Left ventricle myocardium inferior (tissue), 1 donor: ENCODE measurements at regions not wholly inside any gene's neighbourhood (a gene's known extent, or its start where the extent isn't known, plus 50 kb on each side); places are given as distances from the start of the nearest gene placed in this dataset.

Experiments used
- DNase-seq: peaks from one replicate; pipeline ENCODE4 v3.0.0-alpha.2; 2020
- H3K27ac ChIP-seq: fragments of 200-600 bp; replicated peaks from 2 replicates; pipeline ENCODE4 v1.8.0; 2021
- H3K27me3 ChIP-seq: fragments of 200-600 bp; 2 replicates; pipeline ENCODE4 v1.8.0; 2021; ENCODE audit warnings: low read depth
- H3K36me3 ChIP-seq: fragments of 200-600 bp; 2 replicates; pipeline ENCODE4 v1.8.0; 2021
- H3K4me1 ChIP-seq: fragments of 200-600 bp; 2 replicates; pipeline ENCODE4 v1.8.0; 2021
- H3K4me3 ChIP-seq: fragments of 200-600 bp; 2 replicates; pipeline ENCODE4 v1.8.0; 2021; ENCODE audit warnings: mild to moderate bottlenecking, moderate library complexity
- H3K9me3 ChIP-seq: fragments of 200-600 bp; replicated peaks from 2 replicates; pipeline ENCODE4 v1.8.0; 2021
- CTCF ChIP-seq: fragments of 200-600 bp; IDR thresholded peaks from 2 replicates; pipeline ENCODE4 v1.8.0; 2021; ENCODE audit warnings: antibody characterized with exemption, mild to moderate bottlenecking, borderline replicate concordance
- intact Hi-C: fragments of 100-400 bp; cut with micrococcal nuclease; formaldehyde crosslinking; loops from one replicate; pipeline ENCODE4 v1.11.0; 2022
- donor health status: DM: no; HTN: yes; CAD: no; lungs with severe emphysema.

GRCh38 chr10:123463698-123464097 is 202.5 kb upstream of the GPR26 start:
- no peak for TF ChIP-seq CTCF
- Histone ChIP-seq H3K4me3 (no peak overlapping the region), H3K27me3 (peaks cover 28% of the 10 kb centered on the region), H3K36me3 (no peaks in the 10 kb centered on the region), H3K27ac (no peak overlapping the region), H3K4me1 (no peaks in the 10 kb centered on the region), H3K9me3 (no peaks in the 10 kb centered on the region)
- intact Hi-C loops: no loop called here
- DNase-seq: no peak

GRCh38 chr10:123464430-123465323 is 201.5 kb upstream of the GPR26 start:
- intact Hi-C loops: no loop called here
- peaks cover 25% of the 10 kb centered on the region for H3K27me3 ChIP-seq
- TF ChIP-seq CTCF: no peak
- H3K9me3 ChIP-seq: no peaks in the 10 kb centered on the region
- H3K4me1 ChIP-seq: no peaks in the 10 kb centered on the region
- H3K36me3 ChIP-seq: no peaks in the 10 kb centered on the region
- no peak for DNase-seq
- H3K27ac ChIP-seq: no peak overlapping the region
- H3K4me3 ChIP-seq: no peak overlapping the region

- intact Hi-C loops: no loop called here
- TF ChIP-seq CTCF: no peak
- Histone ChIP-seq H3K27ac (no peak overlapping the region), H3K9me3 (no peaks in the 10 kb centered on the region), H3K4me3 (no peak overlapping the region), H3K27me3 (peaks cover 39% of the 10 kb centered on the region), H3K4me1 (no peaks in the 10 kb centered on the region), H3K36me3 (no peaks in the 10 kb centered on the region)
- no peak for DNase-seq
Measured at GRCh38 chr10:123470336-123470921, 195.7 kb upstream of the GPR26 start.

- no peak for TF ChIP-seq CTCF
- H3K27ac ChIP-seq: no peak overlapping the region
- DNase-seq: no peak
- H3K4me1 ChIP-seq: no peaks in the 10 kb centered on the region
- H3K27me3 ChIP-seq: peaks cover 39% of the 10 kb centered on the region
- no peaks in the 10 kb centered on the region for H3K9me3 ChIP-seq
- intact Hi-C loops: no loop called here
- H3K36me3 ChIP-seq: no peaks in the 10 kb centered on the region
- no peak overlapping the region for H3K4me3 ChIP-seq
Measured at GRCh38 chr10:123471811-123472210, 194.3 kb upstream of the GPR26 start.

- Histone ChIP-seq H3K4me1 (no peaks in the 10 kb centered on the region), H3K27me3 (peaks cover 39% of the 10 kb centered on the region), H3K9me3 (no peaks in the 10 kb centered on the region), H3K27ac (no peak overlapping the region), H3K4me3 (no peak overlapping the region), H3K36me3 (no peaks in the 10 kb centered on the region)
- DNase-seq: no peak
- intact Hi-C loops: no loop called here
- TF ChIP-seq CTCF: no peak
Measured at GRCh38 chr10:123472606-123473005, 193.5 kb upstream of the GPR26 start.
